ENCODE measurements at regions not wholly inside any gene's neighbourhood (a gene's known extent, or its start where the extent isn't known, plus 50 kb on each side); places are given as distances from the start of the nearest gene placed in this dataset.
A peak's percentile ranks its signal among the peaks of the same experiment; 100 is the strongest.

GRCh38 chr12:75816897-75817296 lies 214.7 kb downstream of the PHLDA1 start:
- ChIA-PET CTCF (interaction anchor here (0.9 to 2.9 kb wide), 9 partner anchors 9 to 289 kb away, joined by 3 to 19 read pairs (median 4); partner anchors contain the start of gene PHLDA1), POLR2A (interaction anchor here (0.6 to 2.9 kb wide), 2 partner anchors 215 to 251 kb away, joined by 3 to 6 read pairs; partner anchors contain the start of gene PHLDA1)
- Mint-ChIP-seq H3K36me3 (ENCODE audit: low read depth) (no peaks in the 10 kb centered on the region), H3K4me1 (ENCODE audit: low read depth) (peaks cover 16% of the 10 kb centered on the region), H3K9me3 (no peaks in the 10 kb centered on the region), H3K27me3 (peaks cover 11% of the 10 kb centered on the region), H3K27ac (no peak overlapping the region), H3K4me3 (no peak overlapping the region)
- TF ChIP-seq CTCF (IDR thresholded peaks at IDR 0.05): peak; percentile 31
- ATAC-seq (peak; percentile 83), DNase-seq (no peak)
- intact Hi-C loops (cut with micrococcal nuclease): loop anchor here (5.0 kb wide), 1 partner anchor 215 kb away; the partner anchor contains the start of gene PHLDA1

- peaks cover 8% of the 10 kb centered on the region for H3K27me3 Mint-ChIP-seq
- ChIA-PET CTCF (interaction anchor here (1.1 to 2.9 kb wide), 4 partner anchors 16 to 288 kb away, joined by 3 to 19 read pairs (median 6); partner anchors contain the start of gene PHLDA1), POLR2A (interaction anchor here (0.9 to 2.9 kb wide), 3 partner anchors 18 to 216 kb away, joined by 3 to 6 read pairs (median 5); partner anchors contain the start of gene PHLDA1)
- no peak for TF ChIP-seq CTCF (IDR thresholded peaks at IDR 0.05)
- H3K4me3 Mint-ChIP-seq: no peak overlapping the region
- H3K4me1 Mint-ChIP-seq (ENCODE audit: low read depth): peaks cover 16% of the 10 kb centered on the region
- no peak overlapping the region for H3K27ac Mint-ChIP-seq
- H3K36me3 Mint-ChIP-seq (ENCODE audit: low read depth): no peaks in the 10 kb centered on the region
- intact Hi-C loops (cut with micrococcal nuclease): loop anchor here (5.0 kb wide), 1 partner anchor 217 kb away; the partner anchor contains the start of gene PHLDA1
- ATAC-seq (no peak), DNase-seq (no peak)
- H3K9me3 Mint-ChIP-seq: no peaks in the 10 kb centered on the region
Observed at GRCh38 chr12:75815756-75816155, 215.8 kb downstream of the PHLDA1 start.

- no peaks in the 10 kb centered on the region for H3K9me3 Mint-ChIP-seq
- ChIA-PET POLR2A (interaction anchor here (0.9 to 2.9 kb wide), 3 partner anchors 18 to 217 kb away, joined by 3 to 6 read pairs (median 5); partner anchors contain the start of gene PHLDA1), CTCF (interaction anchor here (1.3 to 2.9 kb wide), 3 partner anchors 12 to 222 kb away, joined by 3 to 19 read pairs (median 8); partner anchors contain the start of gene PHLDA1)
- peaks cover 16% of the 10 kb centered on the region for H3K4me1 Mint-ChIP-seq (ENCODE audit: low read depth)
- ATAC-seq (peak; percentile 61), DNase-seq (peak; percentile 17)
- TF ChIP-seq CTCF (IDR thresholded peaks at IDR 0.05): no peak
- peak overlapping the region; percentile 12 for H3K27ac Mint-ChIP-seq
- intact Hi-C loops (cut with micrococcal nuclease): loop anchor here (5.0 kb wide), 1 partner anchor 217 kb away; the partner anchor contains the start of gene PHLDA1
- H3K36me3 Mint-ChIP-seq (ENCODE audit: low read depth): no peaks in the 10 kb centered on the region
- H3K27me3 Mint-ChIP-seq: peaks cover 3% of the 10 kb centered on the region
- H3K4me3 Mint-ChIP-seq: no peak overlapping the region
Observed at GRCh38 chr12:75814851-75815754, 216.5 kb downstream of the PHLDA1 start.

- POLR2A ChIA-PET: interaction anchor here (1.4 kb wide), 1 partner anchor 39 kb away, joined by 4 read pairs; no protein-coding TSS in a partner anchor
- Mint-ChIP-seq H3K27me3 (peaks cover 15% of the 10 kb centered on the region), H3K4me3 (no peak overlapping the region), H3K4me1 (ENCODE audit: low read depth) (peaks cover 16% of the 10 kb centered on the region), H3K9me3 (peaks cover 5% of the 10 kb centered on the region), H3K36me3 (ENCODE audit: low read depth) (peaks cover 1% of the 10 kb centered on the region), H3K27ac (no peak overlapping the region)
- ATAC-seq (no peak), DNase-seq (no peak)
- CTCF ChIA-PET: interaction anchor here (1.7 to 1.8 kb wide), 2 partner anchors 220 to 286 kb away, joined by 3 to 4 read pairs; no protein-coding TSS in a partner anchor
- intact Hi-C loops (cut with micrococcal nuclease): no loop called here
- TF ChIP-seq CTCF (IDR thresholded peaks at IDR 0.05): no peak
Observed at GRCh38 chr12:75813072-75813471, 218.5 kb downstream of the PHLDA1 start.

All from activated CD8-positive, alpha-beta T cell treated with anti-CD3 and anti-CD28 coated beads for 36 hours (primary cell).